ENCODE measurements at regions not wholly inside any gene's neighbourhood (a gene's known extent, or its start where the extent isn't known, plus 50 kb on each side); places are given as distances from the start of the nearest gene placed in this dataset.

GRCh38 chr4:42265782-42266602 is 113.5 kb upstream of the BEND4 start:
- Histone ChIP-seq H3K27ac (ENCODE audit: low read length) (no peak overlapping the region), H3K9ac (ENCODE audit: low read length) (no peak overlapping the region), H3K4me3 (ENCODE audit: low read length) (no peak overlapping the region), H3K36me3 (ENCODE audit: control insufficient read depth, low read depth, low read length) (no peaks in the 10 kb centered on the region), H3K27me3 (ENCODE audit: control insufficient read depth, insufficient read depth, low read length) (no peaks in the 10 kb centered on the region), H3K9me3 (ENCODE audit: control insufficient read depth, low read depth, low read length) (no peaks in the 10 kb centered on the region), H3K4me1 (ENCODE audit: control insufficient read depth, low read depth, low read length) (peaks cover 22% of the 10 kb centered on the region)

GRCh38 chr4:42267724-42268123 is 115.3 kb upstream of the BEND4 start:
- H3K4me1 ChIP-seq (ENCODE audit: control insufficient read depth, low read depth, low read length): peaks cover 37% of the 10 kb centered on the region
- no peak overlapping the region for H3K9ac ChIP-seq (ENCODE audit: low read length)

GRCh38 chr4:42268824-42269223 is 116.4 kb upstream of the BEND4 start:
- Histone ChIP-seq H3K27ac (ENCODE audit: low read length) (no peak overlapping the region), H3K9ac (ENCODE audit: low read length) (no peak overlapping the region), H3K4me3 (ENCODE audit: low read length) (no peak overlapping the region)

More at GRCh38 chr4:42267724-42268123, 115.3 kb upstream of the BEND4 start:
- H3K36me3 ChIP-seq (ENCODE audit: control insufficient read depth, low read depth, low read length): no peaks in the 10 kb centered on the region
- H3K9me3 ChIP-seq (ENCODE audit: control insufficient read depth, low read depth, low read length): no peaks in the 10 kb centered on the region
- H3K27me3 ChIP-seq (ENCODE audit: control insufficient read depth, insufficient read depth, low read length): no peaks in the 10 kb centered on the region
- H3K27ac ChIP-seq (ENCODE audit: low read length): no peak overlapping the region
- no peak overlapping the region for H3K4me3 ChIP-seq (ENCODE audit: low read length)

DNA sequence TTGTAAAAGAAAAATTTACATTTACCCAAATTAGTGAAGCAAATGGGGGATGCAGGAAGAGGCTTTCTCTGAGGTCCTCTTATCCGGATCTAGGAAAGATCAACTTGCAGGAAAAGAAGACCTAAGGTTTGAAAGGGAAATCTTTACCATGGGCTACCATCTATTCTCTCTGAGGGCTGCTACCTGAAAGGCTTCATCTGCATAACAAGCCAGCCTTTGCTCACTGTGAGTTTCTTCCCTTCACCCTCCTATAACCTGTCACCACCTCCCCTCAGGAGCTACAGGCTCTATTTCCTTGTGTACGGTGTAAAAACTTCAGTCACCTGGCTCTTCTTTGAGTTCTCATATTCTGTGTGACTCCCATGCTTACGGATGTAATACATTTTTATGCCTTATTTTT is 118.6 kb upstream of the BEND4 start:
- H3K27me3 ChIP-seq (ENCODE audit: control insufficient read depth, insufficient read depth, low read length): no peaks in the 10 kb centered on the region
- H3K9me3 ChIP-seq (ENCODE audit: control insufficient read depth, low read depth, low read length): no peaks in the 10 kb centered on the region
- H3K4me3 ChIP-seq (ENCODE audit: low read length): no peak overlapping the region
- H3K9ac ChIP-seq (ENCODE audit: low read length): no peak overlapping the region
- H3K36me3 ChIP-seq (ENCODE audit: control insufficient read depth, low read depth, low read length): no peaks in the 10 kb centered on the region
- peaks cover 37% of the 10 kb centered on the region for H3K4me1 ChIP-seq (ENCODE audit: control insufficient read depth, low read depth, low read length)
- no peak overlapping the region for H3K27ac ChIP-seq (ENCODE audit: low read length)

More at GRCh38 chr4:42268824-42269223, 116.4 kb upstream of the BEND4 start:
- Histone ChIP-seq H3K9me3 (ENCODE audit: control insufficient read depth, low read depth, low read length) (no peaks in the 10 kb centered on the region), H3K36me3 (ENCODE audit: control insufficient read depth, low read depth, low read length) (no peaks in the 10 kb centered on the region), H3K4me1 (ENCODE audit: control insufficient read depth, low read depth, low read length) (peaks cover 37% of the 10 kb centered on the region), H3K27me3 (ENCODE audit: control insufficient read depth, insufficient read depth, low read length) (no peaks in the 10 kb centered on the region)

DNA sequence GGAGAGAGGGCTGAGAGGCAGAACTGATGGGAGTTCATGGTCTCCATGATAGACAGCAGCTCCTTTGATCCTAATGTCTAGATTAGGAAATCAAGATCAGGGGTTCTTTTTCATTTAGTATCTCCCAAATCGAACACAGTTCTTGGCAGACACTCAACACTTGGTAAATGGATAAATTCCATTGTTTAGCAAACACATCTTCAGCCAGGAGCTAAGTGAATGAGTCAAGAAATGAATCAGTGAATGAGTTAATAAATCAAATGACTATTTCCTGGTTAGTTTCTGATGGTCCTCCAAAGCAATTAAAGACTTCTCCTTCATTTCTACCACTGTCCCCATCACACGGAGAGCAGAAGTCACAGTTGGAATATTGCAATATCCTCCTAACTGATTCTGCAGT is 120.0 kb upstream of the SHISA3 start:
- no peak overlapping the region for H3K27ac ChIP-seq (ENCODE audit: low read length)

GRCh38 chr4:42278709-42279324 is 118.5 kb upstream of the SHISA3 start:
- Histone ChIP-seq H3K4me1 (ENCODE audit: control insufficient read depth, low read depth, low read length) (peaks cover 6% of the 10 kb centered on the region), H3K9me3 (ENCODE audit: control insufficient read depth, low read depth, low read length) (no peaks in the 10 kb centered on the region), H3K9ac (ENCODE audit: low read length) (no peak overlapping the region), H3K27ac (ENCODE audit: low read length) (no peak overlapping the region), H3K27me3 (ENCODE audit: control insufficient read depth, insufficient read depth, low read length) (no peaks in the 10 kb centered on the region), H3K4me3 (ENCODE audit: low read length) (no peak overlapping the region), H3K36me3 (ENCODE audit: control insufficient read depth, low read depth, low read length) (no peaks in the 10 kb centered on the region)

More for the DNA sequence above, 120.0 kb upstream of the SHISA3 start:
- no peaks in the 10 kb centered on the region for H3K9me3 ChIP-seq (ENCODE audit: control insufficient read depth, low read depth, low read length)
- H3K4me3 ChIP-seq (ENCODE audit: low read length): no peak overlapping the region
- no peaks in the 10 kb centered on the region for H3K36me3 ChIP-seq (ENCODE audit: control insufficient read depth, low read depth, low read length)
- no peak overlapping the region for H3K9ac ChIP-seq (ENCODE audit: low read length)
- peaks cover 6% of the 10 kb centered on the region for H3K4me1 ChIP-seq (ENCODE audit: control insufficient read depth, low read depth, low read length)
- no peaks in the 10 kb centered on the region for H3K27me3 ChIP-seq (ENCODE audit: control insufficient read depth, insufficient read depth, low read length)

- Histone ChIP-seq H3K4me3 (ENCODE audit: low read length) (no peak overlapping the region), H3K4me1 (ENCODE audit: control insufficient read depth, low read depth, low read length) (peaks cover 6% of the 10 kb centered on the region), H3K9me3 (ENCODE audit: control insufficient read depth, low read depth, low read length) (no peaks in the 10 kb centered on the region), H3K9ac (ENCODE audit: low read length) (no peak overlapping the region), H3K27me3 (ENCODE audit: control insufficient read depth, insufficient read depth, low read length) (no peaks in the 10 kb centered on the region), H3K27ac (ENCODE audit: low read length) (no peak overlapping the region), H3K36me3 (ENCODE audit: control insufficient read depth, low read depth, low read length) (no peaks in the 10 kb centered on the region)
These were observed 116.8 kb upstream of the SHISA3 start for GRCh38 chr4:42280327-42281095.

- Histone ChIP-seq H3K4me3 (ENCODE audit: low read length) (no peak overlapping the region), H3K9me3 (ENCODE audit: control insufficient read depth, low read depth, low read length) (no peaks in the 10 kb centered on the region), H3K9ac (ENCODE audit: low read length) (no peak overlapping the region), H3K27me3 (ENCODE audit: control insufficient read depth, insufficient read depth, low read length) (no peaks in the 10 kb centered on the region), H3K36me3 (ENCODE audit: control insufficient read depth, low read depth, low read length) (no peaks in the 10 kb centered on the region), H3K27ac (ENCODE audit: low read length) (no peak overlapping the region), H3K4me1 (ENCODE audit: control insufficient read depth, low read depth, low read length) (peaks cover 6% of the 10 kb centered on the region)
These were observed 115.8 kb upstream of the SHISA3 start for GRCh38 chr4:42281324-42282020.

- H3K27me3 ChIP-seq (ENCODE audit: control insufficient read depth, insufficient read depth, low read length): no peaks in the 10 kb centered on the region
- no peak overlapping the region for H3K27ac ChIP-seq (ENCODE audit: low read length)
- H3K36me3 ChIP-seq (ENCODE audit: control insufficient read depth, low read depth, low read length): no peaks in the 10 kb centered on the region
- no peak overlapping the region for H3K9ac ChIP-seq (ENCODE audit: low read length)
- H3K4me1 ChIP-seq (ENCODE audit: control insufficient read depth, low read depth, low read length): peaks cover 6% of the 10 kb centered on the region
- no peaks in the 10 kb centered on the region for H3K9me3 ChIP-seq (ENCODE audit: control insufficient read depth, low read depth, low read length)
- H3K4me3 ChIP-seq (ENCODE audit: low read length): no peak overlapping the region
These were observed 115.0 kb upstream of the SHISA3 start for GRCh38 chr4:42282081-42282901.

DNA sequence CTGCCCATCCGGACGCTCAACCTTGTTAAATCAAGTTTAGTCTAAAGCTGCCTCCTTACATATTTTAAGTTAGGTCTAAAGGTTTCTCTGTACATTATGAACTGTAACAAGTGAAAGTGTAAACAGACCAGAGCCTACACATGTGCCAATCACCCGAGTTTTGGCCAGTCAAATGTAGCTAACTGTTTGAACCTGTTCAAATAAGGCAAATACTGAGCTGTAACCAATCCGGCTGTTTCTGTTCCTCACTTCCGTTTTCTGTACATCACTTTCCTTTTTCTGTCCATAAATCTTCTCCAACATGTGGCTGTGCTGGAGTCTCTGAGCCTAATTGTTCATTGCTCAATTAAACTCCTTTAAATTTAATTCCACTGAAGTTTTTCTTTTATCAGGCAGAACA is 113.3 kb upstream of the SHISA3 start:
- Histone ChIP-seq H3K36me3 (ENCODE audit: control insufficient read depth, low read depth, low read length) (no peaks in the 10 kb centered on the region), H3K27ac (ENCODE audit: low read length) (no peak overlapping the region), H3K4me1 (ENCODE audit: control insufficient read depth, low read depth, low read length) (peaks cover 6% of the 10 kb centered on the region), H3K27me3 (ENCODE audit: control insufficient read depth, insufficient read depth, low read length) (no peaks in the 10 kb centered on the region), H3K4me3 (ENCODE audit: low read length) (no peak overlapping the region), H3K9ac (ENCODE audit: low read length) (no peak overlapping the region), H3K9me3 (ENCODE audit: control insufficient read depth, low read depth, low read length) (no peaks in the 10 kb centered on the region)

Data from iPS-18a (cell line).